AG20443 (cell line): ENCODE measurements at regions not wholly inside any gene's neighbourhood (a gene's known extent, or its start where the extent isn't known, plus 50 kb on each side); places are given as distances from the start of the nearest gene placed in this dataset.

Source experiments
- DNase-seq: peaks from one replicate; pipeline ENCODE4 v3.0.0; 2012; ENCODE audit warnings: low spot score, mixed read lengths

GRCh38 chr16:6048017-6048416 lies 950.4 kb upstream of the EEF2KMT start:
- DNase-seq = no peak

GRCh38 chr16:6047325-6047724 lies 949.7 kb upstream of the EEF2KMT start:
- no peak for DNase-seq

- no peak for DNase-seq
These were observed 941.5 kb upstream of the EEF2KMT start for GRCh38 chr16:6038941-6039645.

GRCh38 chr16:6035161-6035560 lies 937.6 kb upstream of the EEF2KMT start:
- no peak for DNase-seq

GRCh38 chr16:6034511-6034910 lies 936.9 kb upstream of the EEF2KMT start:
- DNase-seq = no peak

- DNase-seq = no peak
These were observed 934.8 kb upstream of the EEF2KMT start for GRCh38 chr16:6032438-6032837.

GRCh38 chr16:6031567-6031966 lies 934.0 kb upstream of the EEF2KMT start:
- DNase-seq = no peak

- DNase-seq = no peak
These were observed 933.5 kb upstream of the EEF2KMT start for GRCh38 chr16:6031102-6031501.

GRCh38 chr16:6027733-6028132 lies 930.1 kb upstream of the EEF2KMT start:
- DNase-seq = no peak

GRCh38 chr16:6023449-6023848 lies 925.9 kb upstream of the EEF2KMT start:
- no peak for DNase-seq

- DNase-seq = no peak
These were observed 923.8 kb upstream of the EEF2KMT start for GRCh38 chr16:6021276-6021943.

- no peak for DNase-seq
These were observed 922.8 kb upstream of the EEF2KMT start for GRCh38 chr16:6020162-6020985.

- no peak for DNase-seq
These were observed 921.9 kb upstream of the EEF2KMT start for GRCh38 chr16:6019490-6019991.

GRCh38 chr16:6018848-6019489 lies 921.4 kb upstream of the EEF2KMT start:
- DNase-seq = no peak

- DNase-seq = no peak
These were observed 919.1 kb upstream of the EEF2KMT start for GRCh38 chr16:6016530-6017184.

GRCh38 chr16:6012716-6013115 lies 915.1 kb upstream of the EEF2KMT start:
- DNase-seq = no peak

GRCh38 chr16:6009151-6009550 lies 911.6 kb upstream of the EEF2KMT start:
- no peak for DNase-seq

- DNase-seq = no peak
These were observed 911.1 kb upstream of the EEF2KMT start for GRCh38 chr16:6008670-6009069.

- no peak for DNase-seq
These were observed 895.8 kb upstream of the EEF2KMT start for GRCh38 chr16:5993356-5993755.

- DNase-seq = no peak
These were observed 885.4 kb upstream of the EEF2KMT start for GRCh38 chr16:5982979-5983378.

- no peak for DNase-seq
These were observed 882.4 kb upstream of the EEF2KMT start for GRCh38 chr16:5979905-5980550.
